HG03066 (cell line): ENCODE measurements at regions not wholly inside any gene's neighbourhood (a gene's known extent, or its start where the extent isn't known, plus 50 kb on each side); places are given as distances from the start of the nearest gene placed in this dataset.

Experiments
- ATAC-seq: cut with Tn5 transposase; IDR thresholded peaks from one replicate; pipeline ENCODE4 v1.9.1; 2021; ENCODE audit warnings: low read depth; ENCODE audit not compliant: unreplicated experiment

GRCh38 chr1:168391851-168392681, 111.4 kb downstream of the TBX19 start:
- no peak for ATAC-seq

DNA sequence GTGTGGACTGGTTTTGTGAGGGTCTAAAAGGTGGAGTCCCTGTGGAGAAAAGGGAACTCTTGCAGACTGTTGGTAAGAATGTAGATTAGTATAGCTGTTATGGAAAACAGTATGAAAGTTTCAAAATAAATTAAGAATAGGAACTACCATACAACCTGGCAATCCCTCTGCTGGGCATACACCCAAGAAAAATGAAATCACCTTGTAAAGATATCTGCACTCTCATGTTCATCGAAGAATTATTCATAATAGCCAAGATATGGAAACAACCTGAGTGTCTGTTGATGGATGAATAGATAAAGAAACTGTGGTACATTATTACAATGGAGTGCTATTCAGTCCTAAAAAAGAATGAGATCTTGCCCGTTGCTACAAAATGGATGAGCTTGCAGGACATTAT, 109.6 kb downstream of the TBX19 start:
- ATAC-seq, result no peak

- no peak for ATAC-seq
Observed at GRCh38 chr1:168387781-168388760, 107.4 kb downstream of the TBX19 start.

- ATAC-seq, result no peak
Observed at GRCh38 chr1:168386949-168387586, 106.4 kb downstream of the TBX19 start.

- ATAC-seq, result no peak
Observed at GRCh38 chr1:168386492-168386891, 105.8 kb downstream of the TBX19 start.

- ATAC-seq, result no peak
Observed at GRCh38 chr1:168381850-168382249, 101.2 kb downstream of the TBX19 start.

GRCh38 chr1:168380945-168381344, 100.3 kb downstream of the TBX19 start:
- no peak for ATAC-seq

GRCh38 chr1:168379104-168379860, 98.6 kb downstream of the TBX19 start:
- no peak for ATAC-seq

DNA sequence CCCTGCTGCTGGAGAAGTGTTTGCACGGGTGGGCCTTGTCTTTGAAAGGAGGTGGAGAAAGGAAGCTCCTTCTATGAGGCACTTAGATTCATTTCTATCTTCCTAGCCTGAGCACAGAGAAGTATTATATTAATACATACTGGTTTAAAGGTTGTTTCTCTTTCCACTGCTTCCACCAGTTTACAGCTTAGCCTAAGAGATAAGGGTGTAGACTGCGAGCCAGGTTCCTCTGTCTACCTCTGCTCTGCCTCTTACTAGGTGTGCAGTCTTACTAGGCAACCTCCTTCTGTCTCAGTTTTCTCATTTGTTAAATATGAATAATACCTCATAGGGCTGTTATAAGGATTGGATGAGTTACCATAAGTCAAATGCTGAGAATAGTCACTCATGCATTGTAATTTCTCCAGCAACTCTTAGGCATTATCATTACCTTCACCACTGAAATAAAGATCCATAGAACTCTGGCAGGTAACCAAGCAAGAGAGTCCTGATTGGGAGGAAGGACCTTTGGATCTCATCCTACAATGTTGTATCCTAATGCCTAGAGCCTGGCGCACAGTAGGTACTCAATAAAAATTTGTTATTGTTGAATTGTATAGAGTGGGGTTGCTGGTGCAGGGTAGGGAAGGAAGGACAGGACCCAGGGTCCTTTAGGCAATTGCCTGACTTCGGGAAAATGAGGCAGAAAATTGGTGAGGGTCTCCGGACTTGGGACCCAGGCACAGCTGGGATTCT, 95.1 kb downstream of the TBX19 start:
- ATAC-seq, result no peak

- no peak for ATAC-seq
Observed at GRCh38 chr1:168374566-168374965, 93.9 kb downstream of the TBX19 start.

GRCh38 chr1:168373869-168374268, 93.2 kb downstream of the TBX19 start:
- no peak for ATAC-seq

DNA sequence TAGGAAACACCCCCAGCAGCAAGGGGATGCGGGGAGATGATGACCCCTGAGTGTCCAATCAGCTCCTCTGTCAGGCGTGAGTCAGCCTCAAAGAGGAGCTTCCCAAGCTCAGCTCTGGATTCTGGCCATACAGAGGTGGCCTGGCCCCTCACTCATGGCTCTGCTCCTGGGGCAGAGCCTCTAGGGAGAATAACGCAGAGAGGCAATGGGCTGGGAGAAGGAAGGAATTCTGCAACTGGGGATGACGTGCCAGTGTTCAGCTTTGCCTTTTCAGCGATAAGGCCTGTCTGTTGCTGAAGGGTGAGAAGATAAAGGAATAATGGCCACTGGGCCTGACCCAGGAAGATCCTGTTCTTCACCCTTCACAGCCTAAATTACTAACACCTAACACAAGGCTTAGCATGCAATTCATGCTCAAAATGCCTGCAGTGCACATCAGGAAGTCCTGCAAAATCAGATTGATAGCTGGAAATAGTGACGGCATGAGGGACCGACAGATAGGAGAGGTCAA, 92.2 kb downstream of the TBX19 start:
- no peak for ATAC-seq

DNA sequence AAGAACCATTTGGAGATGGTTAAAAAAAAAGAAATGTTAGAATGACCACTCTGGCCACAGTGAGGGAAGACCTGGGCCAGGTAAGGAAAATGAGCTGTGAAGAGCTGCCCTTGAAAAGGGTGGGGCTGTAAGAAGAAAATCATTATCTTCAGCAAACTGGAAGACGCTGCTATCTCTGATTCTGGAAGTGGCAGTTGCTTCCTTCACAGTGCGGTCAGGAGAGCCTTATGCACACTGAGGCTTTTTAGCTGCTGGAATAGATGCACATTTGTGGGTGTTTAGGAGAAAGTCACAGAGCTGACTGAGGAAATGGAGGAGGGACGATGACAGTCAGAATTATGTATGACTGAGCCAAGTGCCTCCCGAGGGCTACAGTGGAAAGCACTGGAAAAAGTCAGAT, 91.6 kb downstream of the TBX19 start:
- ATAC-seq, result no peak

DNA sequence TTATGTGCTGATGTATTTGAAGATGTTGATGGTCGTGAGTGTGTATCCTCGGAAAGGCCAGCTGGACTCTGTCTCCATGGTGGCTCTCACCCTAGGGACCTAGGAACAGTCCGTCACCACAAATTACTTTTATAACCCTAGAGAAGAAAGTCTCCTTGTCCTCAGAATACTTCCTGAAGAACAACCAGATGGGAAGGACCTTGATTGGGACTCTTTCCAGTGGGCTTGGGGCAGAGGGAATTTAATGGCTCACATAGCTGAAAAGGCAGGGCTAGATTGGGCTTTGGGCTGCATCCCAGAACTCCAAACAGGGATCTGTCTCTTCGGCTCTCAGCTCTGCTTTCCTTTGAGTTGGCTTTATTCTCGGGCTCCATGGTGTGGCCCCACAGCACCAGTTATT, 90.8 kb downstream of the TBX19 start:
- no peak for ATAC-seq

GRCh38 chr1:168370586-168370985, 89.9 kb downstream of the TBX19 start:
- ATAC-seq, result no peak

- no peak for ATAC-seq
Observed at GRCh38 chr1:168369655-168370054, 89.0 kb downstream of the TBX19 start.

DNA sequence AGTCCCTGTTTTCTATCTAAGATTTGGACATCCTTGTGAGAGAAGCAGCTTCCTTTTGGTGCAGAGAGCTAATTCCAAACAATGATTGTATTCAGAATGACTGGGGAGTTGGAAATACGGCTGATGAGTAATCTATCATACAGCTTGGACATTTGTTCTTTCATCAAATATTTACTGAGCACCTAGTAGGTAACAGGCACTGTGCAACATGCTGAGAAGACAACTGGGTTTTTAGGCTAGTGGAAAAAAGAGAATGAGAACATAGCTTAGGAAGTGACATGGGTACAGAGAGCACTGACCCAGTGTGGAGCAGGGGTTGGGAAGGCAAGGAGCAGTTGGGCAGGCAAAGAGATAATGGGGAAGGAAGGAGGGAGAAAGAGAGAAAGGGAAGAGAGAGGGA, 87.5 kb downstream of the TBX19 start:
- no peak for ATAC-seq

- no peak for ATAC-seq
Observed at GRCh38 chr1:168365719-168366479, 85.2 kb downstream of the TBX19 start.
